ENCODE measurements at regions not wholly inside any gene's neighbourhood (a gene's known extent, or its start where the extent isn't known, plus 50 kb on each side); places are given as distances from the start of the nearest gene placed in this dataset.

- DNase-seq (peak in 1 of 6 donors; percentile 26), ATAC-seq (peak in 3 of 4 donors; percentile 66 to 77 (median 76)), FAIRE-seq (peak; percentile 73)
- H3K4me1 ChIP-seq: no peaks in the 10 kb centered on the region
- peak; percentile 23 to 62 (median 56) for TF ChIP-seq CTCF (IDR thresholded peaks at IDR 0.05)
- 3 to 4% methylated on average over 2 of the region's 2 CpGs for WGBS, 2 donors
- no peak overlapping the region for H3K4me3 ChIP-seq
- no peaks in the 10 kb centered on the region for H3K27me3 ChIP-seq
- intact Hi-C loops (cut with DNase I): no loop called here
- no peaks in the 10 kb centered on the region for H3K9me3 ChIP-seq
- no peaks in the 10 kb centered on the region for H3K36me3 ChIP-seq
- H3K27ac ChIP-seq: no peak overlapping the region
Measured at GRCh38 chr2:151051574-151052220, 210.0 kb downstream of the RBM43 start.

DNA sequence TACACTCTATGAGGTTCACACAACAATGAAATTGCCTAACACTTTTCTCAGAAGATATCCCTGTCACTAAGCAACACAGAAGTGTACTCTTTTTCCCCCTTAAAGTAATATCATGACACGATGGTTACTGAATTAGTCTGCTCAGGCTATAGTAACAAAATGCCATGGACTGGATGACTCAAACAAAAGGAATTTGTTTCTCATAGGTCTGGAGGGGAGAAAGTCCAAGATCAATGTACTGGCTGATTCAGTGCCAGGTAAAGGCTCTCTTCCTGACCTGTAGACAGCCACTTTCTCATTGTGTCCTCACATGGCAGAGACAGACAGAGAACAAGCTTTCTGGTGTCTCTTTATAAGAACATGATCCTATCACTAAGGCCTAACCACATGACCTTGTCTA, 211.9 kb downstream of the RBM43 start:
- H3K4me3 ChIP-seq: no peak overlapping the region
- ATAC-seq (peak in 1 of 4 donors; percentile 50), DNase-seq (no peak), FAIRE-seq (no peak)
- no peaks in the 10 kb centered on the region for H3K27me3 ChIP-seq
- H3K27ac ChIP-seq: no peak overlapping the region
- H3K4me1 ChIP-seq: no peaks in the 10 kb centered on the region
- TF ChIP-seq CTCF (IDR thresholded peaks at IDR 0.05): no peak
- 24 to 45% methylated on average over 1 of the region's 1 CpG for WGBS, 2 donors
- H3K9me3 ChIP-seq: no peaks in the 10 kb centered on the region
- H3K36me3 ChIP-seq: no peaks in the 10 kb centered on the region
- intact Hi-C loops (cut with DNase I): no loop called here

DNA sequence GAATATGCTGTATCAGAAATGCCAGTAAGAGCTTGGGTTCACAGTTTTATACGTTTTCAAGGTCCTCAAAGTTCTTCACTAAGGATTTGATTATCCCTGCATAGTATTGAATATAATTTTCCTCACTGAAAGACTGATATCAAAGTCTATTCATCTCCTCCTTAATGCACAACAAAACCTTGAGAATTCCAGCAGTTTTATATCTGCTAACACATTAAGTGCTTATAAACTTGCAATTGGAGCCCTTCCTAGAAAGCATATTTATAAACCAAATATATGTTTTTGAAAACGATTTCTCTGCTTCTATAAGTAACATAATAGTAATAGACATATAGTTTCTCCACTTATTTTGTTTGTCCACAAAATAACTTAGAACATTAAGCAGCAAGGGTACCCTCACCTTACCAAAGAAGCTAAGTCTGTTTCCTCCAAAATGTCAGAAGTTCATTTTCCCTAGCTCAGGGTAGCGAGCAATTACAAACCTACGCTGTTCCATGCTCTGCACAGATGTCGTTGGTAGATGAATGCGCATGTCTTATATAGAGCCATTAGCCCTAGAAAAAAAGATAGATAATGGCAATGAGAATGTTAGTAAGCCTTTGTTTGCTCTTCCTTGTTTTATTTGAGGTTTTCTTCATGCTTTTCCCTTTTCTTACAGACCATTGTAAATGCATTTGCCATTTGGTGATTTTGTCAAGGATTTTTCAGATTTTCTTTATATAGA, 213.2 kb downstream of the RBM43 start:
- Histone ChIP-seq H3K4me3 (no peak overlapping the region), H3K4me1 (no peaks in the 10 kb centered on the region), H3K36me3 (no peaks in the 10 kb centered on the region), H3K27me3 (no peaks in the 10 kb centered on the region), H3K9me3 (no peaks in the 10 kb centered on the region), H3K27ac (no peak overlapping the region)
- FAIRE-seq (no peak), DNase-seq (no peak), ATAC-seq (no peak)
- WGBS, 2 donors: 71 to 82% methylated on average over 6 of the region's 6 CpGs
- no peak for TF ChIP-seq CTCF (IDR thresholded peaks at IDR 0.05)
- intact Hi-C loops (cut with DNase I): no loop called here

- 45 to 49% methylated on average over 5 of the region's 5 CpGs for WGBS, 2 donors
Measured at GRCh38 chr2:151043484-151043883, 218.2 kb downstream of the RBM43 start.

More at GRCh38 chr2:151043484-151043883, 218.2 kb downstream of the RBM43 start:
- H3K27ac ChIP-seq: no peak overlapping the region
- ATAC-seq (no peak), DNase-seq (no peak), FAIRE-seq (no peak)
- no peaks in the 10 kb centered on the region for H3K9me3 ChIP-seq
- no peaks in the 10 kb centered on the region for H3K27me3 ChIP-seq
- no peaks in the 10 kb centered on the region for H3K4me1 ChIP-seq
- no peaks in the 10 kb centered on the region for H3K36me3 ChIP-seq
- intact Hi-C loops (cut with DNase I): no loop called here
- TF ChIP-seq CTCF (IDR thresholded peaks at IDR 0.05): no peak
- H3K4me3 ChIP-seq: no peak overlapping the region
